ENCODE measurements at regions not wholly inside any gene's neighbourhood (a gene's known extent, or its start where the extent isn't known, plus 50 kb on each side); places are given as distances from the start of the nearest gene placed in this dataset.

- Histone ChIP-seq H3K18ac (ENCODE audit: low read depth in 1 of 2, low read length in 2 of 2) (no peak overlapping the region), H2BK5ac (ENCODE audit: low read depth, low read length, poor library complexity, severe bottlenecking) (no peak overlapping the region), H3K36me3 (ENCODE audit: control insufficient read depth in 1 of 2, insufficient read depth in 2 of 2, low read depth in 1 of 2, low read length in 2 of 2) (no peaks in the 10 kb centered on the region), H3K4me3 (ENCODE audit: insufficient read depth in 1 of 2, low read depth in 1 of 2, low read length in 2 of 2) (no peak overlapping the region), H2AFZ (ENCODE audit: low read depth, low read length) (no peak overlapping the region), H3K9ac (ENCODE audit: low read length) (no peak overlapping the region), H3K27me3 (ENCODE audit: control insufficient read depth in 1 of 2, insufficient read depth in 1 of 2, low read length in 2 of 2) (no peaks in the 10 kb centered on the region), H2BK15ac (ENCODE audit: low read depth, poor library complexity, severe bottlenecking) (no peak overlapping the region), H3K4me1 (ENCODE audit: control insufficient read depth, insufficient read depth, low read depth, low read length) (no peaks in the 10 kb centered on the region), H2AK5ac (ENCODE audit: low read length, severe bottlenecking) (no peak overlapping the region), H3K9me3 (ENCODE audit: control insufficient read depth, low read length) (peaks cover 44% of the 10 kb centered on the region), H3K79me1 (replicated peaks; ENCODE audit: low read length, poor library complexity, severe bottlenecking) (no peaks in the 10 kb centered on the region), H2BK12ac (ENCODE audit: low read length in 2 of 2) (no peak overlapping the region), H3K4me2 (ENCODE audit: low read length, poor library complexity, severe bottlenecking) (no peak overlapping the region), H4K8ac (ENCODE audit: low read length) (no peak overlapping the region), H3K27ac (ENCODE audit: low read length, poor library complexity, severe bottlenecking) (no peak overlapping the region), H3K23ac (ENCODE audit: low read length in 2 of 2) (no peak overlapping the region), H3K4ac (ENCODE audit: low read depth in 1 of 2, low read length in 2 of 2) (no peak overlapping the region), H4K91ac (ENCODE audit: low read length) (no peak overlapping the region), H3K14ac (ENCODE audit: low read length in 2 of 2) (no peak overlapping the region), H2BK120ac (ENCODE audit: low read depth, low read length) (no peak overlapping the region)
- peak; percentile 5 for DNase-seq
- WGBS: no CpG with 5 or more reads among the region's 1 CpG
These were observed 398.5 kb downstream of the FSCB start for GRCh38 chr14:44108601-44109000.

- H3K79me1 ChIP-seq (replicated peaks; ENCODE audit: low read length, poor library complexity, severe bottlenecking): no peaks in the 10 kb centered on the region
- H3K23ac ChIP-seq (ENCODE audit: low read length in 2 of 2): no peak overlapping the region
- no peak overlapping the region for H3K14ac ChIP-seq (ENCODE audit: low read length in 2 of 2)
- no peak for DNase-seq
- H2BK5ac ChIP-seq (ENCODE audit: low read depth, low read length, poor library complexity, severe bottlenecking): no peak overlapping the region
- H2AK5ac ChIP-seq (ENCODE audit: low read length, severe bottlenecking): no peak overlapping the region
- H2AFZ ChIP-seq (ENCODE audit: low read depth, low read length): no peak overlapping the region
- H3K4me3 ChIP-seq (ENCODE audit: insufficient read depth in 1 of 2, low read depth in 1 of 2, low read length in 2 of 2): no peak overlapping the region
- no peak overlapping the region for H3K4ac ChIP-seq (ENCODE audit: low read depth in 1 of 2, low read length in 2 of 2)
- H3K4me2 ChIP-seq (ENCODE audit: low read length, poor library complexity, severe bottlenecking): no peak overlapping the region
- no peak overlapping the region for H3K9ac ChIP-seq (ENCODE audit: low read length)
- no peak overlapping the region for H3K27ac ChIP-seq (ENCODE audit: low read length, poor library complexity, severe bottlenecking)
- peaks cover 44% of the 10 kb centered on the region for H3K9me3 ChIP-seq (ENCODE audit: control insufficient read depth, low read length)
- no peak overlapping the region for H4K8ac ChIP-seq (ENCODE audit: low read length)
- H4K91ac ChIP-seq (ENCODE audit: low read length): no peak overlapping the region
- no peaks in the 10 kb centered on the region for H3K27me3 ChIP-seq (ENCODE audit: control insufficient read depth in 1 of 2, insufficient read depth in 1 of 2, low read length in 2 of 2)
- H3K18ac ChIP-seq (ENCODE audit: low read depth in 1 of 2, low read length in 2 of 2): no peak overlapping the region
- WGBS: no CpG with 5 or more reads among the region's 1 CpG
- no peaks in the 10 kb centered on the region for H3K36me3 ChIP-seq (ENCODE audit: control insufficient read depth in 1 of 2, insufficient read depth in 2 of 2, low read depth in 1 of 2, low read length in 2 of 2)
- H2BK15ac ChIP-seq (ENCODE audit: low read depth, poor library complexity, severe bottlenecking): no peak overlapping the region
- H2BK12ac ChIP-seq (ENCODE audit: low read length in 2 of 2): no peak overlapping the region
- no peaks in the 10 kb centered on the region for H3K4me1 ChIP-seq (ENCODE audit: control insufficient read depth, insufficient read depth, low read depth, low read length)
- H2BK120ac ChIP-seq (ENCODE audit: low read depth, low read length): no peak overlapping the region
These were observed 399.9 kb downstream of the FSCB start for GRCh38 chr14:44107156-44107555.

GRCh38 chr14:44099743-44100488 is 407.2 kb downstream of the FSCB start:
- Histone ChIP-seq H3K27ac (ENCODE audit: low read length, poor library complexity, severe bottlenecking) (no peak overlapping the region), H3K79me1 (replicated peaks; ENCODE audit: low read length, poor library complexity, severe bottlenecking) (no peaks in the 10 kb centered on the region), H3K4me3 (ENCODE audit: insufficient read depth in 1 of 2, low read depth in 1 of 2, low read length in 2 of 2) (no peak overlapping the region), H2BK120ac (ENCODE audit: low read depth, low read length) (no peak overlapping the region), H3K18ac (ENCODE audit: low read depth in 1 of 2, low read length in 2 of 2) (no peak overlapping the region), H2AFZ (ENCODE audit: low read depth, low read length) (no peak overlapping the region), H3K9me3 (ENCODE audit: control insufficient read depth, low read length) (peaks cover 8% of the 10 kb centered on the region), H3K4me1 (ENCODE audit: control insufficient read depth, insufficient read depth, low read depth, low read length) (no peaks in the 10 kb centered on the region), H2BK12ac (ENCODE audit: low read length in 2 of 2) (no peak overlapping the region), H3K23ac (ENCODE audit: low read length in 2 of 2) (no peak overlapping the region), H3K4ac (ENCODE audit: low read depth in 1 of 2, low read length in 2 of 2) (no peak overlapping the region), H3K9ac (ENCODE audit: low read length) (no peak overlapping the region), H2BK15ac (ENCODE audit: low read depth, poor library complexity, severe bottlenecking) (no peak overlapping the region), H3K27me3 (ENCODE audit: control insufficient read depth in 1 of 2, insufficient read depth in 1 of 2, low read length in 2 of 2) (no peaks in the 10 kb centered on the region), H2AK5ac (ENCODE audit: low read length, severe bottlenecking) (no peak overlapping the region), H3K4me2 (ENCODE audit: low read length, poor library complexity, severe bottlenecking) (no peak overlapping the region), H2BK5ac (ENCODE audit: low read depth, low read length, poor library complexity, severe bottlenecking) (no peak overlapping the region), H3K36me3 (ENCODE audit: control insufficient read depth in 1 of 2, insufficient read depth in 2 of 2, low read depth in 1 of 2, low read length in 2 of 2) (no peaks in the 10 kb centered on the region), H4K91ac (ENCODE audit: low read length) (no peak overlapping the region), H3K14ac (ENCODE audit: low read length in 2 of 2) (no peak overlapping the region), H4K8ac (ENCODE audit: low read length) (no peak overlapping the region)
- DNase-seq: no peak
- WGBS: 90% methylated on average over 1 of the region's 1 CpG

- H3K4me1 ChIP-seq (ENCODE audit: control insufficient read depth, insufficient read depth, low read depth, low read length): no peaks in the 10 kb centered on the region
- H3K36me3 ChIP-seq (ENCODE audit: control insufficient read depth in 1 of 2, insufficient read depth in 2 of 2, low read depth in 1 of 2, low read length in 2 of 2): no peaks in the 10 kb centered on the region
- peaks cover 12% of the 10 kb centered on the region for H3K9me3 ChIP-seq (ENCODE audit: control insufficient read depth, low read length)
- no peak overlapping the region for H3K27ac ChIP-seq (ENCODE audit: low read length, poor library complexity, severe bottlenecking)
- H3K79me1 ChIP-seq (replicated peaks; ENCODE audit: low read length, poor library complexity, severe bottlenecking): no peaks in the 10 kb centered on the region
- no peak overlapping the region for H4K8ac ChIP-seq (ENCODE audit: low read length)
- no peaks in the 10 kb centered on the region for H3K27me3 ChIP-seq (ENCODE audit: control insufficient read depth in 1 of 2, insufficient read depth in 1 of 2, low read length in 2 of 2)
- no peak overlapping the region for H3K4ac ChIP-seq (ENCODE audit: low read depth in 1 of 2, low read length in 2 of 2)
- H2BK12ac ChIP-seq (ENCODE audit: low read length in 2 of 2): no peak overlapping the region
- no peak overlapping the region for H2AFZ ChIP-seq (ENCODE audit: low read depth, low read length)
- H3K18ac ChIP-seq (ENCODE audit: low read depth in 1 of 2, low read length in 2 of 2): no peak overlapping the region
- no peak overlapping the region for H2AK5ac ChIP-seq (ENCODE audit: low read length, severe bottlenecking)
- H2BK120ac ChIP-seq (ENCODE audit: low read depth, low read length): no peak overlapping the region
- no peak overlapping the region for H3K23ac ChIP-seq (ENCODE audit: low read length in 2 of 2)
- H3K9ac ChIP-seq (ENCODE audit: low read length): no peak overlapping the region
- H2BK5ac ChIP-seq (ENCODE audit: low read depth, low read length, poor library complexity, severe bottlenecking): no peak overlapping the region
- no peak overlapping the region for H3K14ac ChIP-seq (ENCODE audit: low read length in 2 of 2)
- H4K91ac ChIP-seq (ENCODE audit: low read length): no peak overlapping the region
- 79% methylated on average over 1 of the region's 2 CpGs for WGBS
- H3K4me2 ChIP-seq (ENCODE audit: low read length, poor library complexity, severe bottlenecking): no peak overlapping the region
- no peak overlapping the region for H2BK15ac ChIP-seq (ENCODE audit: low read depth, poor library complexity, severe bottlenecking)
- no peak for DNase-seq
- no peak overlapping the region for H3K4me3 ChIP-seq (ENCODE audit: insufficient read depth in 1 of 2, low read depth in 1 of 2, low read length in 2 of 2)
These were observed 425.9 kb downstream of the FSCB start for GRCh38 chr14:44081146-44081545.

Measured in mesenchymal stem cell (in vitro differentiated cells and primary cell).